H1 (cell line): ENCODE measurements at regions not wholly inside any gene's neighbourhood (a gene's known extent, or its start where the extent isn't known, plus 50 kb on each side); places are given as distances from the start of the nearest gene placed in this dataset.

Source experiments
- CTCF ChIA-PET: fragments of 300-600 bp; sonication (Branson Sonifier 250); formaldehyde crosslinking; loops from one replicate; lab custom pipeline; 2021; ENCODE audit not compliant: partially characterized antibody; lab: Charles Lee
- POLR2A ChIA-PET: fragments of 300-600 bp; sonication (Branson Sonifier 250); formaldehyde crosslinking; loops from one replicate; lab custom pipeline; 2021; ENCODE audit warnings: inconsistent platforms; ENCODE audit not compliant: partially characterized antibody; lab: Charles Lee
- DNase-seq, 2 experiments: peaks; one replicate each; pipeline versions ENCODE4 v3.0.0 to v3.0.0-alpha.2; 2010 to 2022; ENCODE audit warnings: low spot score in 2 of 2, low read depth in 1 of 2, mixed read lengths in 1 of 2
- FAIRE-seq: peaks from 2 replicates; lab custom pipeline; 2011; peaks lifted over from hg19 to GRCh38; lab: Jason Lieb, UNC
- H2AFZ ChIP-seq: 2 replicates; pipeline ENCODE4 v1.8.1; 2012; ENCODE audit warnings: low read length, inconsistent platforms
- H2AK5ac ChIP-seq: 2 replicates; pipeline ENCODE4 v1.6.1; 2013; ENCODE audit warnings: low read depth, low read length
- H2BK120ac ChIP-seq: replicated peaks from 2 replicates; pipeline ENCODE3; 2013; ENCODE audit warnings: low read depth, low read length, inconsistent platforms
- H2BK12ac ChIP-seq: 2 replicates; pipeline ENCODE4 v1.6.1; 2013; ENCODE audit warnings: low read depth, low read length
- H2BK15ac ChIP-seq: 2 replicates; pipeline ENCODE4 v1.6.1; 2013; ENCODE audit warnings: low read length
- H2BK20ac ChIP-seq: 2 replicates; pipeline ENCODE4 v1.6.1; 2013; ENCODE audit warnings: low read length
- H2BK5ac ChIP-seq: 2 replicates; pipeline ENCODE4 v1.6.1; 2013; ENCODE audit warnings: low read depth, low read length
- H3K14ac ChIP-seq: 2 replicates; pipeline ENCODE4 v1.6.1; 2013; ENCODE audit warnings: inconsistent platforms; ENCODE audit not compliant: insufficient read length
- H3K18ac ChIP-seq: 2 replicates; pipeline ENCODE4 v1.6.1; 2013; ENCODE audit warnings: low read length; ENCODE audit errors: extremely low read depth
- H3K23ac ChIP-seq: 2 replicates; pipeline ENCODE4 v1.6.1; 2013; ENCODE audit warnings: inconsistent platforms; ENCODE audit not compliant: insufficient read length
- H3K23me2 ChIP-seq: 2 replicates; pipeline ENCODE4 v1.6.1; 2013; ENCODE audit warnings: low read depth, low read length
- H3K27ac ChIP-seq: 2 replicates; pipeline ENCODE4 v1.6.1; 2011; ENCODE audit warnings: low read depth, low read length, inconsistent platforms
- H3K27me3 ChIP-seq, 4 experiments: replicated peaks in 1 of 4; 1 replicate in 1 of 4; 2 replicates in 3 of 4; pipeline versions ENCODE4 v1.6.1 to v1.8.1; 2011 to 2013; ENCODE audit warnings: low read length in 3 of 4, mild to moderate bottlenecking in 3 of 4, inconsistent platforms in 2 of 4, mixed read lengths in 2 of 4, moderate library complexity in 1 of 4; ENCODE audit not compliant: control insufficient read depth in 3 of 4, insufficient read depth in 3 of 4; ENCODE audit errors: extremely low read depth in 1 of 4
- H3K36me3 ChIP-seq, 4 experiments: 2 replicates each; pipeline versions ENCODE4 v1.6.1 to v1.8.1; 2011 to 2013; ENCODE audit warnings: mild to moderate bottlenecking in 4 of 4, low read length in 3 of 4, moderate library complexity in 2 of 4, control low read depth in 1 of 4, inconsistent platforms in 1 of 4; ENCODE audit not compliant: insufficient read depth in 4 of 4, control insufficient read depth in 2 of 4
- H3K4ac ChIP-seq: replicated peaks from 2 replicates; pipeline ENCODE3; 2013; ENCODE audit warnings: low read length, low read depth, mixed read lengths, inconsistent platforms; ENCODE audit not compliant: insufficient read length
- H3K4me1 ChIP-seq, 4 experiments: replicated peaks in 1 of 4; 1 replicate in 1 of 4; 2 replicates in 3 of 4; pipeline versions ENCODE4 v1.6.1 to v1.8.1; 2011 to 2013; ENCODE audit warnings: low read length in 3 of 4, inconsistent platforms in 2 of 4, mixed read lengths in 1 of 4; ENCODE audit not compliant: insufficient read depth in 4 of 4, control insufficient read depth in 3 of 4
- H3K4me2 ChIP-seq, 2 experiments: 2 replicates each; pipeline versions ENCODE4 v1.6.1 to v1.8.1; 2011 to 2013; ENCODE audit warnings: low read depth in 2 of 2, low read length in 2 of 2, control low read depth in 1 of 2, inconsistent platforms in 1 of 2, mild to moderate bottlenecking in 1 of 2; ENCODE audit not compliant: insufficient read depth in 1 of 2
- H3K4me3 ChIP-seq, 4 experiments: fragments of 200-600, 300-600 bp in 1 of 4; sonication (generic), shearing (Covaris generic), sonication (Bioruptor Twin) in 1 of 4; 2 replicates each; pipeline versions ENCODE4 v1.5.1 to v1.8.1; 2011 to 2016; ENCODE audit warnings: low read length in 4 of 4, low read depth in 3 of 4, control low read depth in 2 of 4, inconsistent platforms in 2 of 4, mild to moderate bottlenecking in 2 of 4, mixed read lengths in 1 of 4, moderate library complexity in 1 of 4; ENCODE audit not compliant: insufficient read depth in 2 of 4; ENCODE audit errors: extremely low read depth in 1 of 4
- H3K56ac ChIP-seq: replicated peaks from 2 replicates; pipeline ENCODE3; 2013; ENCODE audit warnings: low read depth, mild to moderate bottlenecking, mixed read lengths, low read length, inconsistent platforms; ENCODE audit not compliant: insufficient read length
- H3K79me1 ChIP-seq: 2 replicates; pipeline ENCODE4 v1.6.1; 2013; ENCODE audit warnings: low read depth, low read length, control low read depth
- H3K79me2 ChIP-seq, 2 experiments: 2 replicates each; pipeline versions ENCODE4 v1.6.1 to v1.8.1; 2012 to 2013; ENCODE audit warnings: low read length in 2 of 2, mild to moderate bottlenecking in 2 of 2, inconsistent platforms in 1 of 2; ENCODE audit not compliant: insufficient read depth in 2 of 2, control insufficient read depth in 1 of 2
- H3K9ac ChIP-seq, 4 experiments: replicated peaks in 1 of 4; 1 replicate in 1 of 4; 2 replicates in 3 of 4; pipeline versions ENCODE4 v1.6.1 to v1.8.1; 2011 to 2013; ENCODE audit warnings: low read depth in 3 of 4, low read length in 3 of 4, control low read depth in 2 of 4, mild to moderate bottlenecking in 2 of 4, moderate library complexity in 2 of 4, inconsistent platforms in 1 of 4; ENCODE audit errors: extremely low read depth in 1 of 4
- H3K9me3 ChIP-seq, 2 experiments: 2 replicates each; pipeline versions ENCODE4 v1.6.1 to v1.8.1; 2012 to 2013; ENCODE audit warnings: mild to moderate bottlenecking in 2 of 2, moderate library complexity in 2 of 2, control low read depth in 1 of 2, inconsistent platforms in 1 of 2, low read depth in 1 of 2, low read length in 1 of 2, mixed read lengths in 1 of 2; ENCODE audit not compliant: insufficient read depth in 2 of 2
- H4K20me1 ChIP-seq, 2 experiments: replicated peaks in 1 of 2; 2 replicates each; pipeline versions ENCODE3 to v1.8.1; 2011 to 2013; ENCODE audit warnings: inconsistent platforms in 2 of 2, low read length in 2 of 2, mild to moderate bottlenecking in 1 of 2; ENCODE audit not compliant: insufficient read depth in 2 of 2, control insufficient read depth in 1 of 2
- H4K5ac ChIP-seq: 2 replicates; pipeline ENCODE4 v1.6.1; 2013; ENCODE audit warnings: low read length, low read depth, mixed read lengths, inconsistent platforms; ENCODE audit not compliant: insufficient read length
- H4K8ac ChIP-seq: 2 replicates; pipeline ENCODE4 v1.8.0; 2013; ENCODE audit warnings: mild to moderate bottlenecking, moderate library complexity, low read length, inconsistent platforms; ENCODE audit not compliant: insufficient read depth; ENCODE audit errors: extremely low read depth
- H4K91ac ChIP-seq: replicated peaks from 2 replicates; pipeline ENCODE3; 2013; ENCODE audit warnings: low read length, mixed read lengths, inconsistent platforms; ENCODE audit not compliant: insufficient read length
- CHD2 ChIP-seq: IDR thresholded peaks from 2 replicates; pipeline ENCODE4 v1.6.1; 2012; ENCODE audit warnings: low read length, improper control_type of control experiment
- EZH2 ChIP-seq: fragments of 200-600 bp; sonication (generic); IDR thresholded peaks from 2 replicates; pipeline ENCODE4 v1.7.1; 2012; ENCODE audit warnings: low read depth, mild to moderate bottlenecking, moderate library complexity, low read length, inconsistent platforms; ENCODE audit not compliant: severe bottlenecking
- HDAC2 ChIP-seq, 2 experiments: fragments of 300-600 bp in 1 of 2; sonication (generic) in 1 of 2; IDR thresholded peaks; 2 replicates each; pipeline ENCODE4 v1.6.1; 2011 to 2012; ENCODE audit warnings: low read depth in 2 of 2, low read length in 2 of 2, mild to moderate bottlenecking in 2 of 2, moderate library complexity in 2 of 2, borderline replicate concordance in 1 of 2, inconsistent platforms in 1 of 2
- JUN ChIP-seq: IDR thresholded peaks from 2 replicates; pipeline ENCODE4 v1.6.1; 2011; ENCODE audit warnings: low read depth, mild to moderate bottlenecking, improper control_type of control experiment, low read length
- JUND ChIP-seq: IDR thresholded peaks from 2 replicates; pipeline ENCODE4 v1.6.1; 2011; ENCODE audit warnings: mild to moderate bottlenecking, improper control_type of control experiment, low read length
- MAX ChIP-seq: IDR thresholded peaks from 2 replicates; pipeline ENCODE4 v1.6.1; 2012; ENCODE audit warnings: inconsistent platforms
- NRF1 ChIP-seq: IDR thresholded peaks from 2 replicates; pipeline ENCODE4 v1.6.1; 2011; ENCODE audit warnings: mild to moderate bottlenecking, low read depth, low read length, improper control_type of control experiment
- POLR2AphosphoS5 ChIP-seq: IDR thresholded peaks from 2 replicates; pipeline ENCODE4 v1.6.1; 2011; ENCODE audit warnings: low read depth, low read length
- RFX5 ChIP-seq: IDR thresholded peaks from 2 replicates; pipeline ENCODE4 v1.6.1; 2011; ENCODE audit warnings: low read depth, low read length, improper control_type of control experiment, borderline replicate concordance
- RXRA ChIP-seq: IDR thresholded peaks from 2 replicates; pipeline ENCODE4 v1.6.1; 2011; ENCODE audit warnings: low read depth, mild to moderate bottlenecking, low read length, moderate library complexity; ENCODE audit not compliant: insufficient read depth
- SIN3A ChIP-seq, 2 experiments: IDR thresholded peaks in 1 of 2; conservative IDR thresholded peaks in 1 of 2; 2 replicates each; pipeline ENCODE4 v1.6.1; 2011 to 2012; ENCODE audit warnings: low read length in 2 of 2, improper control_type of control experiment in 1 of 2, low read depth in 1 of 2, mild to moderate bottlenecking in 1 of 2
- SP2 ChIP-seq: IDR thresholded peaks from 2 replicates; pipeline ENCODE4 v1.6.1; 2012; ENCODE audit warnings: mild to moderate bottlenecking, low read length, inconsistent platforms
- TBP ChIP-seq: IDR thresholded peaks from 2 replicates; pipeline ENCODE4 v1.6.1; 2011; ENCODE audit warnings: low read depth, low read length, improper control_type of control experiment
- ZNF274 ChIP-seq: IDR thresholded peaks from 2 replicates; pipeline ENCODE4 v1.7.0; 2012; ENCODE audit warnings: low read length, borderline replicate concordance; ENCODE audit errors: extremely low read depth
- WGBS, 2 experiments: shearing (Covaris generic) in 1 of 2; methylation state at CpG; one replicate each; pipeline versions ENCODE4 v1.1.6 to v1.1.7; 2013 to 2015; ENCODE audit warnings: low lambda C conversion rate in 2 of 2, mixed read lengths in 2 of 2, inconsistent platforms in 1 of 2, low coverage in 1 of 2, missing lambda C conversion rate in 1 of 2; ENCODE audit not compliant: insufficient replicate concordance in 2 of 2, insufficient coverage in 1 of 2, insufficient read length in 1 of 2; ENCODE audit errors: extremely low coverage in 1 of 2, missing lambda C conversion rate in 1 of 2; 5-methylcytosine and 5-hydroxymethylcytosine counted together

GRCh38 chr9:82127465-82127864 is 138.9 kb downstream of the SPATA31D1 start:
- Histone ChIP-seq H3K4me2 (no peak overlapping the region), H3K56ac (no peak overlapping the region), H4K91ac (no peak overlapping the region), H2AFZ (no peak overlapping the region), H3K36me3 (no peaks in the 10 kb centered on the region), H2BK12ac (no peak overlapping the region), H3K14ac (no peak overlapping the region), H3K9me3 (no peaks in the 10 kb centered on the region), H3K18ac (no peak overlapping the region), H3K23ac (no peak overlapping the region), H3K4ac (no peak overlapping the region), H4K8ac (no peak overlapping the region), H4K20me1 (no peaks in the 10 kb centered on the region), H3K27ac (no peak overlapping the region), H2BK20ac (no peak overlapping the region), H2BK5ac (no peak overlapping the region), H3K4me3 (no peak overlapping the region), H3K27me3 (no peaks in the 10 kb centered on the region), H2AK5ac (no peak overlapping the region), H3K4me1 (no peaks in the 10 kb centered on the region), H3K79me2 (no peaks in the 10 kb centered on the region), H3K79me1 (no peaks in the 10 kb centered on the region), H3K23me2 (no peaks in the 10 kb centered on the region), H4K5ac (no peak overlapping the region), H2BK15ac (no peak overlapping the region), H3K9ac (no peak overlapping the region), H2BK120ac (no peak overlapping the region)
- FAIRE-seq, result no peak
- no peak for DNase-seq
- WGBS, 2 experiments, result 93% methylated on average over 2 of the region's 2 CpGs; no CpG with 5 or more reads in 1 of the 2 experiments
- no peak for TF ChIP-seq JUND
- no peak for TF ChIP-seq CHD2
- TF ChIP-seq SIN3A (conservative IDR thresholded peaks at IDR 0.05 in 1 of 2, IDR thresholded peaks at IDR 0.05 in 1 of 2; ENCODE audit: low read depth in 1 of 2, low read length in 2 of 2), result no peak
- TF ChIP-seq SP2, result no peak
- no peak for TF ChIP-seq RXRA
- no peak for TF ChIP-seq MAX
- TF ChIP-seq EZH2, result no peak
- TF ChIP-seq ZNF274, result no peak
- no peak for TF ChIP-seq TBP
- no peak for TF ChIP-seq POLR2AphosphoS5
- TF ChIP-seq RFX5, result no peak
- TF ChIP-seq JUN, result no peak
- no peak for TF ChIP-seq NRF1
- no peak for TF ChIP-seq HDAC2 (IDR thresholded peaks at IDR 0.05; ENCODE audit: borderline replicate concordance in 1 of 2, low read depth in 2 of 2, low read length in 2 of 2)
- ChIA-PET POLR2A (no interaction called here), CTCF (interaction anchor here (1.5 kb wide), 1 partner anchor 479 kb away, joined by 3 read pairs; no protein-coding TSS in a partner anchor)
